ENCODE measurements at regions not wholly inside any gene's neighbourhood (a gene's known extent, or its start where the extent isn't known, plus 50 kb on each side); places are given as distances from the start of the nearest gene placed in this dataset.

- TF ChIP-seq POLR2AphosphoS5 (IDR thresholded peaks at IDR 0.05; ENCODE audit: low read depth, low read length) = no peak
- TF ChIP-seq SIN3A (IDR thresholded peaks at IDR 0.05; ENCODE audit: borderline replicate concordance, insufficient read depth, low read depth, low read length) = no peak
- no peak for TF ChIP-seq CTCF (IDR thresholded peaks at IDR 0.05)
Observed at GRCh38 chr6:21823371-21823770, 229.8 kb downstream of the SOX4 start.
